ENCODE measurements at regions not wholly inside any gene's neighbourhood (a gene's known extent, or its start where the extent isn't known, plus 50 kb on each side); places are given as distances from the start of the nearest gene placed in this dataset.

- no peaks in the 10 kb centered on the region for H3K27me3 Mint-ChIP-seq (ENCODE audit: insufficient read depth, unreplicated experiment)
- no peaks in the 10 kb centered on the region for H3K36me3 Mint-ChIP-seq (ENCODE audit: insufficient read depth, unreplicated experiment)
Observed at GRCh38 chr5:97657239-97657638, 474.2 kb upstream of the RIOK2 start.

GRCh38 chr5:97658116-97658900 lies 475.3 kb upstream of the RIOK2 start:
- Mint-ChIP-seq H3K4me1 (ENCODE audit: low read depth, unreplicated experiment) (no peaks in the 10 kb centered on the region), H3K4me3 (ENCODE audit: unreplicated experiment) (no peak overlapping the region), H3K36me3 (ENCODE audit: insufficient read depth, unreplicated experiment) (no peaks in the 10 kb centered on the region), H3K27ac (ENCODE audit: unreplicated experiment) (no peak overlapping the region), H3K9me3 (ENCODE audit: unreplicated experiment) (no peaks in the 10 kb centered on the region), H3K27me3 (ENCODE audit: insufficient read depth, unreplicated experiment) (no peaks in the 10 kb centered on the region)
- CTCF ChIA-PET, result no interaction called here
- DNase-seq, result no peak
- BruUV-seq (replicated peaks), result no TSS peak
- POLR2A ChIA-PET, result no interaction called here
- H3K4me3 ChIP-seq (ENCODE audit: low read depth, low read length), result no peak overlapping the region
- no peaks in the 10 kb centered on the region for H3K4me1 ChIP-seq
- no peaks in the 10 kb centered on the region for H3K36me3 ChIP-seq (ENCODE audit: control insufficient read depth, insufficient read depth, low read length)
- H3K9me3 ChIP-seq, result no peaks in the 10 kb centered on the region
- TF ChIP-seq CTCF (IDR thresholded peaks at IDR 0.05; ENCODE audit: insufficient read depth in 1 of 2, low read depth in 1 of 2, low read length in 1 of 2, severe bottlenecking in 1 of 2, unreplicated experiment in 1 of 2), result no peak
- intact Hi-C loops (cut with micrococcal nuclease; ENCODE audit: unreplicated experiment), result no loop called here
- no peaks in the 10 kb centered on the region for H3K27me3 ChIP-seq (replicated peaks; ENCODE audit: control insufficient read depth, insufficient read depth, low read length)

More at GRCh38 chr5:97657239-97657638, 474.2 kb upstream of the RIOK2 start:
- no peak overlapping the region for H3K4me3 Mint-ChIP-seq (ENCODE audit: unreplicated experiment)
- H3K36me3 ChIP-seq (ENCODE audit: control insufficient read depth, insufficient read depth, low read length), result no peaks in the 10 kb centered on the region
- no peaks in the 10 kb centered on the region for H3K9me3 Mint-ChIP-seq (ENCODE audit: unreplicated experiment)
- no peak overlapping the region for H3K27ac Mint-ChIP-seq (ENCODE audit: unreplicated experiment)
- no TSS peak for BruUV-seq (replicated peaks)
- no peaks in the 10 kb centered on the region for H3K27me3 ChIP-seq (replicated peaks; ENCODE audit: control insufficient read depth, insufficient read depth, low read length)
- H3K4me1 ChIP-seq, result no peaks in the 10 kb centered on the region
- ChIA-PET CTCF (no interaction called here), POLR2A (no interaction called here)
- DNase-seq, result no peak
- intact Hi-C loops (cut with micrococcal nuclease; ENCODE audit: unreplicated experiment), result no loop called here
- H3K4me3 ChIP-seq (ENCODE audit: low read depth, low read length), result no peak overlapping the region
- no peaks in the 10 kb centered on the region for H3K4me1 Mint-ChIP-seq (ENCODE audit: low read depth, unreplicated experiment)
- H3K9me3 ChIP-seq, result no peaks in the 10 kb centered on the region
- no peak for TF ChIP-seq CTCF (IDR thresholded peaks at IDR 0.05; ENCODE audit: insufficient read depth in 1 of 2, low read depth in 1 of 2, low read length in 1 of 2, severe bottlenecking in 1 of 2, unreplicated experiment in 1 of 2)

GRCh38 chr5:97666783-97667182 lies 483.7 kb upstream of the RIOK2 start:
- ChIA-PET CTCF (no interaction called here), POLR2A (no interaction called here)
- intact Hi-C loops (cut with micrococcal nuclease; ENCODE audit: unreplicated experiment), result no loop called here
- Mint-ChIP-seq H3K4me1 (ENCODE audit: low read depth, unreplicated experiment) (no peaks in the 10 kb centered on the region), H3K27ac (ENCODE audit: unreplicated experiment) (no peak overlapping the region), H3K9me3 (ENCODE audit: unreplicated experiment) (no peaks in the 10 kb centered on the region), H3K36me3 (ENCODE audit: insufficient read depth, unreplicated experiment) (no peaks in the 10 kb centered on the region), H3K4me3 (ENCODE audit: unreplicated experiment) (no peak overlapping the region), H3K27me3 (ENCODE audit: insufficient read depth, unreplicated experiment) (no peaks in the 10 kb centered on the region)
- Histone ChIP-seq H3K4me3 (ENCODE audit: low read depth, low read length) (no peak overlapping the region), H3K9me3 (no peaks in the 10 kb centered on the region), H3K36me3 (ENCODE audit: control insufficient read depth, insufficient read depth, low read length) (no peaks in the 10 kb centered on the region), H3K27me3 (replicated peaks; ENCODE audit: control insufficient read depth, insufficient read depth, low read length) (no peaks in the 10 kb centered on the region), H3K4me1 (no peaks in the 10 kb centered on the region)
- BruUV-seq (replicated peaks), result no TSS peak
- no peak for DNase-seq
- no peak for TF ChIP-seq CTCF (IDR thresholded peaks at IDR 0.05; ENCODE audit: insufficient read depth in 1 of 2, low read depth in 1 of 2, low read length in 1 of 2, severe bottlenecking in 1 of 2, unreplicated experiment in 1 of 2)
